HFFc6 (cell line): ENCODE measurements at regions not wholly inside any gene's neighbourhood (a gene's known extent, or its start where the extent isn't known, plus 50 kb on each side); places are given as distances from the start of the nearest gene placed in this dataset.

ENCODE experiments used
- DNase-seq: peaks from one replicate; pipeline ENCODE4 v3.0.0-alpha.2; 2018
- H3K27ac Mint-ChIP-seq: 2 replicates; pipeline ENCODE4 v1.8.0; 2020; ENCODE audit warnings: mild to moderate bottlenecking, mixed read lengths
- H3K27me3 Mint-ChIP-seq: 2 replicates; pipeline ENCODE4 v1.8.0; 2021; ENCODE audit warnings: mild to moderate bottlenecking, moderate library complexity, mixed read lengths; ENCODE audit not compliant: insufficient read depth
- H3K36me3 Mint-ChIP-seq: 2 replicates; pipeline ENCODE4 v1.8.0; 2021; ENCODE audit warnings: low read depth, mixed read lengths
- H3K4me1 Mint-ChIP-seq: 2 replicates; pipeline ENCODE4 v1.8.0; 2020; ENCODE audit warnings: low read depth, mixed read lengths
- H3K4me3 Mint-ChIP-seq: 2 replicates; pipeline ENCODE4 v1.8.0; 2020; ENCODE audit warnings: mild to moderate bottlenecking, moderate library complexity, mixed read lengths
- H3K9me3 Mint-ChIP-seq: 2 replicates; pipeline ENCODE4 v1.8.0; 2020; ENCODE audit warnings: mild to moderate bottlenecking, mixed read lengths
- CTCF ChIP-seq: fragments of 200-600 bp; sonication (generic); IDR thresholded peaks from 2 replicates; pipeline ENCODE4 v1.5.0; 2021; ENCODE audit warnings: antibody characterized with exemption, mild to moderate bottlenecking

GRCh38 chrX:64853424-64853823 is 122.8 kb downstream of the ZC4H2 start:
- H3K27ac Mint-ChIP-seq: no peak overlapping the region
- TF ChIP-seq CTCF: no peak
- no peak for DNase-seq
- peaks cover 5% of the 10 kb centered on the region for H3K9me3 Mint-ChIP-seq
- no peaks in the 10 kb centered on the region for H3K36me3 Mint-ChIP-seq
- H3K4me3 Mint-ChIP-seq: no peak overlapping the region
- H3K4me1 Mint-ChIP-seq: no peaks in the 10 kb centered on the region
- H3K27me3 Mint-ChIP-seq: no peaks in the 10 kb centered on the region; the same call in 1 of the 2 replicates

- Mint-ChIP-seq H3K9me3 (no peaks in the 10 kb centered on the region), H3K27ac (no peak overlapping the region), H3K27me3 (no peaks in the 10 kb centered on the region; the same call in 1 of the 2 replicates), H3K36me3 (no peaks in the 10 kb centered on the region), H3K4me1 (no peaks in the 10 kb centered on the region), H3K4me3 (no peak overlapping the region)
- DNase-seq: no peak
- TF ChIP-seq CTCF: no peak
These were observed 125.7 kb downstream of the ZC4H2 start for GRCh38 chrX:64850371-64851082.

GRCh38 chrX:64843224-64843623 is 133.0 kb downstream of the ZC4H2 start:
- Mint-ChIP-seq H3K27ac (no peak overlapping the region), H3K9me3 (peaks cover 14% of the 10 kb centered on the region; the same call in 1 of the 2 replicates), H3K27me3 (no peaks in the 10 kb centered on the region; the same call in 1 of the 2 replicates), H3K36me3 (no peaks in the 10 kb centered on the region), H3K4me3 (no peak overlapping the region), H3K4me1 (no peaks in the 10 kb centered on the region)
- DNase-seq: no peak
- no peak for TF ChIP-seq CTCF

- no peaks in the 10 kb centered on the region for H3K4me1 Mint-ChIP-seq
- TF ChIP-seq CTCF: no peak
- no peak overlapping the region for H3K4me3 Mint-ChIP-seq
- H3K9me3 Mint-ChIP-seq: peaks cover 14% of the 10 kb centered on the region
- no peaks in the 10 kb centered on the region for H3K36me3 Mint-ChIP-seq
- no peak overlapping the region for H3K27ac Mint-ChIP-seq
- H3K27me3 Mint-ChIP-seq: no peaks in the 10 kb centered on the region; the same call in 1 of the 2 replicates
- no peak for DNase-seq
These were observed 133.8 kb downstream of the ZC4H2 start for GRCh38 chrX:64842492-64842891.

- Mint-ChIP-seq H3K36me3 (no peaks in the 10 kb centered on the region), H3K27ac (no peak overlapping the region), H3K4me1 (no peaks in the 10 kb centered on the region), H3K9me3 (peaks cover 24% of the 10 kb centered on the region), H3K27me3 (no peaks in the 10 kb centered on the region), H3K4me3 (no peak overlapping the region)
- no peak for TF ChIP-seq CTCF
- no peak for DNase-seq
These were observed 170.6 kb downstream of the ZC4H2 start for GRCh38 chrX:64805683-64806082.
